K562 (cell line): ENCODE measurements at regions not wholly inside any gene's neighbourhood (a gene's known extent, or its start where the extent isn't known, plus 50 kb on each side); places are given as distances from the start of the nearest gene placed in this dataset.

Experiments used
- ATAC-seq: fragments of 200-7000 bp; cut with Tn5 transposase; 3 replicates; pipeline ENCODE4 v1.9.1; 2020; ENCODE audit warnings: moderate library complexity
- BruUV-seq: library from RNA; stranded (reverse); fragments of 400-500 nt; replicated peaks from 2 replicates; lab custom pipeline; 2021; lab: Mats Ljungman, UMichigan
- CTCF ChIA-PET: fragments of 300-600 bp; formaldehyde crosslinking; extraction: SDS; loops from one replicate; lab custom pipeline; 2021; ENCODE audit warnings: low intra/inter-chr PET ratio; lab: Yijun Ruan, JAX
- POLR2A ChIA-PET: fragments of 300-600, 350-650 bp; sonication (Branson Sonifier 250); formaldehyde crosslinking; extraction: SDS; loops from one replicate; lab custom pipeline; 2021; ENCODE audit warnings: antibody characterized with exemption, inconsistent platforms; lab: Yijun Ruan, JAX
- DNase-seq, 4 experiments: peaks; one replicate each; pipeline versions ENCODE4 v3.0.0 to v3.0.0-alpha.2; 2011 to 2018; ENCODE audit warnings: low spot score in 3 of 4, mixed read lengths in 3 of 4; ENCODE audit errors: extremely low read depth in 1 of 4
- FAIRE-seq: peaks from 2 replicates; lab custom pipeline; 2011; peaks lifted over from hg19 to GRCh38; lab: Jason Lieb, UNC
- H2AFZ ChIP-seq: 2 replicates; pipeline ENCODE4 v1.6.0; 2011; ENCODE audit warnings: low read depth, low read length, control low read depth, inconsistent platforms
- H3K27ac ChIP-seq: fragments of 200-600 bp; 3 replicates; pipeline ENCODE4 v1.8.0; 2011; ENCODE audit warnings: low read depth, mild to moderate bottlenecking, control low read depth, inconsistent platforms, low read length, moderate library complexity, mixed read lengths; ENCODE audit errors: extremely low read depth
- H3K27me3 ChIP-seq, 2 experiments: fragments of 300-600 bp in 1 of 2; 2 replicates in 1 of 2; 3 replicates in 1 of 2; pipeline versions ENCODE4 v1.6.0 to v1.8.0; 2011; ENCODE audit warnings: inconsistent platforms in 2 of 2, low read length in 2 of 2, mild to moderate bottlenecking in 1 of 2, mixed read lengths in 1 of 2, moderate library complexity in 1 of 2; ENCODE audit not compliant: control insufficient read depth in 2 of 2, insufficient read depth in 2 of 2
- H3K36me3 ChIP-seq: fragments of 300-600 bp; 3 replicates; pipeline ENCODE4 v1.8.0; 2011; ENCODE audit warnings: mild to moderate bottlenecking, low read length, inconsistent platforms; ENCODE audit not compliant: control insufficient read depth, insufficient read depth
- H3K4me1 ChIP-seq, 2 experiments: fragments of 200-600 bp in 1 of 2; replicated peaks in 1 of 2; 2 replicates in 1 of 2; 3 replicates in 1 of 2; pipeline versions ENCODE4 v1.5.1 to v1.8.0; 2011; ENCODE audit warnings: inconsistent platforms in 2 of 2, low read length in 2 of 2, mild to moderate bottlenecking in 1 of 2, mixed read lengths in 1 of 2, moderate library complexity in 1 of 2; ENCODE audit not compliant: control insufficient read depth in 2 of 2, insufficient read depth in 2 of 2
- H3K4me2 ChIP-seq: 2 replicates; pipeline ENCODE4 v1.6.1; 2011; ENCODE audit warnings: low read length, control low read depth, inconsistent platforms, mixed read lengths; ENCODE audit not compliant: insufficient read depth
- H3K4me3 ChIP-seq: fragments of 200-600 bp; sonication (generic), shearing (Covaris generic); 2 replicates; pipeline ENCODE4 v1.5.1; 2016; ENCODE audit warnings: control low read depth, inconsistent platforms
- H3K79me2 ChIP-seq: fragments of 200-600 bp; 3 replicates; pipeline ENCODE4 v1.8.0; 2011; ENCODE audit warnings: low read length, inconsistent platforms; ENCODE audit not compliant: control insufficient read depth, insufficient read depth
- H3K9ac ChIP-seq, 2 experiments: 2 replicates each; pipeline versions ENCODE4 v1.6.0 to v1.6.1; 2011; ENCODE audit warnings: low read depth in 2 of 2, low read length in 2 of 2, control low read depth in 1 of 2, inconsistent platforms in 1 of 2, mild to moderate bottlenecking in 1 of 2, mixed read lengths in 1 of 2; ENCODE audit not compliant: insufficient read depth in 1 of 2
- H3K9me1 ChIP-seq: one replicate; pipeline ENCODE4 v1.6.0; 2011; ENCODE audit warnings: inconsistent platforms, mild to moderate bottlenecking, low read length, moderate library complexity; ENCODE audit not compliant: control insufficient read depth, insufficient read depth
- H3K9me3 ChIP-seq: replicated peaks from 2 replicates; pipeline ENCODE4 v1.5.1; 2011; ENCODE audit warnings: low read depth, low read length, inconsistent platforms; ENCODE audit not compliant: control insufficient read depth, insufficient read depth
- H4K20me1 ChIP-seq: replicated peaks from 2 replicates; pipeline ENCODE4 v1.6.1; 2011; ENCODE audit warnings: low read length, inconsistent platforms, mixed read lengths; ENCODE audit not compliant: control insufficient read depth, insufficient read depth
- CAMTA2 ChIP-seq: fragments of 250-450 bp; sonication (Bioruptor Pico); conservative IDR thresholded peaks from 2 replicates; pipeline ENCODE4 v1.5.1; 2022
- CBX8 ChIP-seq: fragments of 200-600 bp; sonication (generic); IDR thresholded peaks from 2 replicates; pipeline ENCODE4 v1.6.1; 2012; ENCODE audit warnings: borderline replicate concordance, mixed run types, low read depth, mild to moderate bottlenecking, moderate library complexity, mixed read lengths, low read length, control low read depth, inconsistent platforms; ENCODE audit not compliant: poor library complexity, severe bottlenecking; ENCODE audit errors: extremely low read depth
- GATAD2A ChIP-seq: fragments of 450-650 bp; IDR thresholded peaks from 2 replicates; pipeline ENCODE4 v1.6.1; 2017
- HCFC1 ChIP-seq: IDR thresholded peaks from 2 replicates; pipeline ENCODE4 v1.6.1; 2012; ENCODE audit warnings: low read depth, low read length, improper control_type of control experiment
- ILK ChIP-seq: fragments of 450-650 bp; IDR thresholded peaks from 2 replicates; pipeline ENCODE4 v1.6.1; 2016; ENCODE audit warnings: missing genetic modification characterization, low read depth, mild to moderate bottlenecking, missing compliant biosample characterization, moderate library complexity, borderline replicate concordance
- MED1 ChIP-seq: sonication (generic); formaldehyde crosslinking; IDR thresholded peaks from 2 replicates; pipeline ENCODE4 v1.8.1; 2023; ENCODE audit warnings: missing genetic modification reagents, borderline replicate concordance
- NFE2L1 ChIP-seq: fragments of 450-650 bp; IDR thresholded peaks from 2 replicates; pipeline ENCODE4 v1.6.1; 2016; ENCODE audit warnings: missing genetic modification characterization, low read depth, mild to moderate bottlenecking, missing compliant biosample characterization, moderate library complexity, borderline replicate concordance
- ZBTB17 ChIP-seq: fragments of 450-650 bp; formaldehyde crosslinking; IDR thresholded peaks from 2 replicates; pipeline ENCODE4 v1.4.0; 2020; ENCODE audit warnings: mild to moderate bottlenecking
- ZBTB8A ChIP-seq: fragments of 450-650 bp; IDR thresholded peaks from 2 replicates; pipeline ENCODE4 v1.6.1; 2018; ENCODE audit warnings: mild to moderate bottlenecking, moderate library complexity; ENCODE audit not compliant: partially characterized antibody
- ZKSCAN3 ChIP-seq: fragments of 250-450 bp; sonication (Bioruptor Pico); IDR thresholded peaks from 2 replicates; pipeline ENCODE4 v1.4.0; 2020
- ZNF436 ChIP-seq: fragments of 250-450, 450-650 bp; sonication (Bioruptor Pico); formaldehyde crosslinking; IDR thresholded peaks from 2 replicates; pipeline ENCODE4 v1.7.0; 2020; ENCODE audit warnings: mild to moderate bottlenecking
- WGBS: fragments of 100-300 bp; shearing (Covaris generic); methylation state at CpG from one replicate; pipeline ENCODE4 v1.1.6; 2016; ENCODE audit warnings: low coverage, mixed read lengths; ENCODE audit not compliant: insufficient coverage; ENCODE audit errors: missing lambda C conversion rate; 5-methylcytosine and 5-hydroxymethylcytosine counted together
- in situ Hi-C: fragments of 300-500 bp; cut with MboI; formaldehyde crosslinking; loops from 4 replicates; pipeline ENCODE4 v1.15.0; 2018; ENCODE audit warnings: inconsistent platforms, mixed read lengths
- intact Hi-C: fragments of 100-400 bp; cut with micrococcal nuclease; formaldehyde crosslinking; loops from 2 replicates; pipeline ENCODE4 v1.14.2; 2022
- TF ChIP-seq, protein P1 (sequence below): fragments of 450-650 bp; IDR thresholded peaks from 2 replicates; pipeline ENCODE4 v1.6.1; 2017; ENCODE audit warnings: mild to moderate bottlenecking, moderate library complexity
- TF ChIP-seq, protein P2 (sequence below): IDR thresholded peaks from 2 replicates; pipeline ENCODE4 v1.6.1; 2016; ENCODE audit warnings: missing genetic modification characterization, missing compliant biosample characterization

- Histone ChIP-seq H2AFZ (no peak overlapping the region), H3K4me2 (no peak overlapping the region), H3K36me3 (no peaks in the 10 kb centered on the region), H3K4me1 (no peaks in the 10 kb centered on the region), H3K9ac (no peak overlapping the region), H3K9me1 (no peaks in the 10 kb centered on the region), H3K27me3 (no peaks in the 10 kb centered on the region), H4K20me1 (no peaks in the 10 kb centered on the region), H3K27ac (no peak overlapping the region), H3K79me2 (no peaks in the 10 kb centered on the region), H3K4me3 (no peak overlapping the region), H3K9me3 (no peaks in the 10 kb centered on the region)
- WGBS = 4% methylated on average over 3 of the region's 3 CpGs
- CTCF ChIA-PET = no interaction called here
- FAIRE-seq (no peak), DNase-seq (no peak), ATAC-seq (no peak)
- BruUV-seq = no TSS peak
- no peak for TF ChIP-seq ILK (tag)
- in situ Hi-C loops = no loop called here
- POLR2A ChIA-PET = no interaction called here
- intact Hi-C loops = no loop called here
Observed at GRCh38 chrX:93322110-93322509, 351.3 kb downstream of the NAP1L3 start.

DNA sequence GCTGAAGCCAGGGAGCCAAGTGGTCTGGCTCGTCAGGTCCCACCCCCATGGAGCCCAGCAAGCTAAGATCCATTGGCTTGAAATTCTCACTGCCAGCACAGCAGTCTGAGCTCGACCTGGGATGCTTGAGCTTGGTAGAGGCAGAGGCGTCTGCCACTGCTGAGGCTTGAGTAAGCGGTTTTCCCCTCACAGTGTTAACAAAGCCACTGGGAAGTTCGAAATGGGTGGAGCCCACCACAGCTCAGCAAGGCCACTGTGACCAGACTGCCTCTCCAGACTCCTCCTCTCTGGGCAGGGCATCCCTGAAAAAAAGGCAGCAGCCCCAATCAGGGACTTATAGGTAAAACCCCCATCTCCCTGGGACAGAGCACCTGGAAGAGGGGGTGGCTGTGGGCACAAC lies 353.8 kb downstream of the NAP1L3 start:
- intact Hi-C loops (no loop called here), in situ Hi-C loops (no loop called here)
- Histone ChIP-seq H3K27me3 (no peaks in the 10 kb centered on the region), H2AFZ (no peak overlapping the region), H3K4me3 (no peak overlapping the region), H3K36me3 (no peaks in the 10 kb centered on the region), H3K9ac (no peak overlapping the region), H3K27ac (no peak overlapping the region), H4K20me1 (no peaks in the 10 kb centered on the region), H3K9me3 (no peaks in the 10 kb centered on the region), H3K4me1 (no peaks in the 10 kb centered on the region), H3K9me1 (no peaks in the 10 kb centered on the region), H3K79me2 (no peaks in the 10 kb centered on the region), H3K4me2 (no peak overlapping the region)
- DNase-seq (no peak), ATAC-seq (no peak), FAIRE-seq (no peak)
- 0% methylated on average over 2 of the region's 5 CpGs for WGBS
- CTCF ChIA-PET = no interaction called here
- no TSS peak for BruUV-seq
- POLR2A ChIA-PET = no interaction called here
- no peak for TF ChIP-seq ZBTB8A
- TF ChIP-seq ZKSCAN3 (CRISPR knock-in tag) = no peak
- TF ChIP-seq ZNF436 = no peak
- no peak for TF ChIP-seq CBX8
- TF ChIP-seq, protein P1, sequence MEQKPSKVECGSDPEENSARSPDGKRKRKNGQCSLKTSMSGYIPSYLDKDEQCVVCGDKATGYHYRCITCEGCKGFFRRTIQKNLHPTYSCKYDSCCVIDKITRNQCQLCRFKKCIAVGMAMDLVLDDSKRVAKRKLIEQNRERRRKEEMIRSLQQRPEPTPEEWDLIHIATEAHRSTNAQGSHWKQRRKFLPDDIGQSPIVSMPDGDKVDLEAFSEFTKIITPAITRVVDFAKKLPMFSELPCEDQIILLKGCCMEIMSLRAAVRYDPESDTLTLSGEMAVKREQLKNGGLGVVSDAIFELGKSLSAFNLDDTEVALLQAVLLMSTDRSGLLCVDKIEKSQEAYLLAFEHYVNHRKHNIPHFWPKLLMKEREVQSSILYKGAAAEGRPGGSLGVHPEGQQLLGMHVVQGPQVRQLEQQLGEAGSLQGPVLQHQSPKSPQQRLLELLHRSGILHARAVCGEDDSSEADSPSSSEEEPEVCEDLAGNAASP = no peak
- no peak for TF ChIP-seq NFE2L1
- TF ChIP-seq HCFC1 = no peak
- no peak for TF ChIP-seq ZBTB17
- no peak for TF ChIP-seq MED1
- no peak for TF ChIP-seq CAMTA2
- TF ChIP-seq GATAD2A = no peak
- TF ChIP-seq, protein P2, sequence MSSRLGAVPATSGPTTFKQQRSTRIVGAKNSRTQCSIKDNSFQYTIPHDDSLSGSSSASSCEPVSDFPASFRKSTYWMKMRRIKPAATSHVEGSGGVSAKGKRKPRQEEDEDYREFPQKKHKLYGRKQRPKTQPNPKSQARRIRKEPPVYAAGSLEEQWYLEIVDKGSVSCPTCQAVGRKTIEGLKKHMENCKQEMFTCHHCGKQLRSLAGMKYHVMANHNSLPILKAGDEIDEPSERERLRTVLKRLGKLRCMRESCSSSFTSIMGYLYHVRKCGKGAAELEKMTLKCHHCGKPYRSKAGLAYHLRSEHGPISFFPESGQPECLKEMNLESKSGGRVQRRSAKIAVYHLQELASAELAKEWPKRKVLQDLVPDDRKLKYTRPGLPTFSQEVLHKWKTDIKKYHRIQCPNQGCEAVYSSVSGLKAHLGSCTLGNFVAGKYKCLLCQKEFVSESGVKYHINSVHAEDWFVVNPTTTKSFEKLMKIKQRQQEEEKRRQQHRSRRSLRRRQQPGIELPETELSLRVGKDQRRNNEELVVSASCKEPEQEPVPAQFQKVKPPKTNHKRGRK (tag) = no peak
